ENCODE measurements at regions not wholly inside any gene's neighbourhood (a gene's known extent, or its start where the extent isn't known, plus 50 kb on each side); places are given as distances from the start of the nearest gene placed in this dataset.

- H2AFZ ChIP-seq, result no peak overlapping the region
- no peaks in the 10 kb centered on the region for H3K36me3 ChIP-seq (ENCODE audit: control insufficient read depth, insufficient read depth, low read length)
- no peaks in the 10 kb centered on the region for H3K4me1 ChIP-seq
- H3K4me2 ChIP-seq (ENCODE audit: low read length), result no peak overlapping the region
- H3K27ac ChIP-seq, result no peak overlapping the region
- no peak for TF ChIP-seq CTCF (IDR thresholded peaks at IDR 0.05)
- H3K9ac ChIP-seq, result no peak overlapping the region
- H3K4me3 ChIP-seq (ENCODE audit: low read depth, low read length), result no peak overlapping the region
- H3K9me3 ChIP-seq (ENCODE audit: control insufficient read depth, low read length), result no peaks in the 10 kb centered on the region
- H3K79me2 ChIP-seq, result no peaks in the 10 kb centered on the region
- no peaks in the 10 kb centered on the region for H3K27me3 ChIP-seq (ENCODE audit: control insufficient read depth, insufficient read depth, low read length)
These were observed 68.1 kb upstream of the TLE3 start for GRCh38 chr15:70165716-70166284.

GRCh38 chr15:70164910-70165715, 67.4 kb upstream of the TLE3 start:
- Histone ChIP-seq H3K27ac (no peak overlapping the region), H3K36me3 (ENCODE audit: control insufficient read depth, insufficient read depth, low read length) (no peaks in the 10 kb centered on the region), H3K4me2 (ENCODE audit: low read length) (no peak overlapping the region), H3K4me1 (no peaks in the 10 kb centered on the region), H3K27me3 (ENCODE audit: control insufficient read depth, insufficient read depth, low read length) (no peaks in the 10 kb centered on the region), H3K9me3 (ENCODE audit: control insufficient read depth, low read length) (no peaks in the 10 kb centered on the region), H3K9ac (no peak overlapping the region), H3K4me3 (ENCODE audit: low read depth, low read length) (no peak overlapping the region), H2AFZ (no peak overlapping the region), H3K79me2 (no peaks in the 10 kb centered on the region)
- no peak for TF ChIP-seq CTCF (IDR thresholded peaks at IDR 0.05)

GRCh38 chr15:70164156-70164900, 66.6 kb upstream of the TLE3 start:
- Histone ChIP-seq H3K9ac (no peak overlapping the region), H3K4me3 (ENCODE audit: low read depth, low read length) (no peak overlapping the region), H3K9me3 (ENCODE audit: control insufficient read depth, low read length) (no peaks in the 10 kb centered on the region), H3K27me3 (ENCODE audit: control insufficient read depth, insufficient read depth, low read length) (no peaks in the 10 kb centered on the region), H3K79me2 (no peaks in the 10 kb centered on the region), H3K4me1 (no peaks in the 10 kb centered on the region), H2AFZ (no peak overlapping the region), H3K27ac (no peak overlapping the region), H3K36me3 (ENCODE audit: control insufficient read depth, insufficient read depth, low read length) (no peaks in the 10 kb centered on the region), H3K4me2 (ENCODE audit: low read length) (no peak overlapping the region)
- TF ChIP-seq CTCF (IDR thresholded peaks at IDR 0.05), result no peak

- Histone ChIP-seq H3K9ac (no peak overlapping the region), H3K4me2 (ENCODE audit: low read length) (no peak overlapping the region)
- TF ChIP-seq CTCF (IDR thresholded peaks at IDR 0.05), result no peak
These were observed 63.3 kb upstream of the TLE3 start for GRCh38 chr15:70160803-70161565.

More at GRCh38 chr15:70160803-70161565, 63.3 kb upstream of the TLE3 start:
- H3K27me3 ChIP-seq (ENCODE audit: control insufficient read depth, insufficient read depth, low read length), result no peaks in the 10 kb centered on the region
- no peak overlapping the region for H2AFZ ChIP-seq
- no peak overlapping the region for H3K27ac ChIP-seq
- no peaks in the 10 kb centered on the region for H3K36me3 ChIP-seq (ENCODE audit: control insufficient read depth, insufficient read depth, low read length)
- H3K9me3 ChIP-seq (ENCODE audit: control insufficient read depth, low read length), result no peaks in the 10 kb centered on the region
- no peak overlapping the region for H3K4me3 ChIP-seq (ENCODE audit: low read depth, low read length)
- no peaks in the 10 kb centered on the region for H3K79me2 ChIP-seq
- no peaks in the 10 kb centered on the region for H3K4me1 ChIP-seq

Measured in parathyroid adenoma (tissue), 2 donors.